GM18520 (cell line): ENCODE measurements at regions not wholly inside any gene's neighbourhood (a gene's known extent, or its start where the extent isn't known, plus 50 kb on each side); places are given as distances from the start of the nearest gene placed in this dataset.

ENCODE experiments used
- ATAC-seq: cut with Tn5 transposase; IDR thresholded peaks from one replicate; pipeline ENCODE4 v1.9.1; 2021; ENCODE audit not compliant: unreplicated experiment

- ATAC-seq: no peak
These were observed 372.2 kb upstream of the CDH11 start for GRCh38 chr16:65494080-65494479.

- ATAC-seq: no peak
These were observed 368.4 kb upstream of the CDH11 start for GRCh38 chr16:65490286-65490685.

GRCh38 chr16:65489531-65490023, 367.7 kb upstream of the CDH11 start:
- ATAC-seq: no peak

- no peak for ATAC-seq
These were observed 365.4 kb upstream of the CDH11 start for GRCh38 chr16:65487231-65487630.

- ATAC-seq: no peak
These were observed 360.1 kb upstream of the CDH11 start for GRCh38 chr16:65481956-65482355.

GRCh38 chr16:65480281-65481091, 358.6 kb upstream of the CDH11 start:
- ATAC-seq: no peak

GRCh38 chr16:65476448-65476955, 354.6 kb upstream of the CDH11 start:
- ATAC-seq: no peak

GRCh38 chr16:65473699-65474098, 351.8 kb upstream of the CDH11 start:
- no peak for ATAC-seq

GRCh38 chr16:65469116-65469515, 347.3 kb upstream of the CDH11 start:
- ATAC-seq: no peak

GRCh38 chr16:65468133-65468532, 346.3 kb upstream of the CDH11 start:
- ATAC-seq: no peak

- no peak for ATAC-seq
These were observed 341.9 kb upstream of the CDH11 start for GRCh38 chr16:65463652-65464260.

GRCh38 chr16:65457084-65457483, 335.2 kb upstream of the CDH11 start:
- ATAC-seq: no peak

- ATAC-seq: no peak
These were observed 333.9 kb upstream of the CDH11 start for GRCh38 chr16:65455761-65456160.

GRCh38 chr16:65453646-65454045, 331.8 kb upstream of the CDH11 start:
- no peak for ATAC-seq

- ATAC-seq: no peak
These were observed 327.7 kb upstream of the CDH11 start for GRCh38 chr16:65449526-65449925.

- no peak for ATAC-seq
These were observed 324.6 kb upstream of the CDH11 start for GRCh38 chr16:65446427-65446826.

GRCh38 chr16:65445313-65446260, 323.7 kb upstream of the CDH11 start:
- ATAC-seq: no peak

- ATAC-seq: no peak
These were observed 319.6 kb upstream of the CDH11 start for GRCh38 chr16:65441501-65441900.

- ATAC-seq: no peak
These were observed 307.8 kb upstream of the CDH11 start for GRCh38 chr16:65429504-65430181.

GRCh38 chr16:65426484-65426883, 304.6 kb upstream of the CDH11 start:
- ATAC-seq: no peak

GRCh38 chr16:65422934-65423333, 301.1 kb upstream of the CDH11 start:
- no peak for ATAC-seq
